Epithelial cell of prostate (primary cell): ENCODE measurements at regions not wholly inside any gene's neighbourhood (a gene's known extent, or its start where the extent isn't known, plus 50 kb on each side); places are given as distances from the start of the nearest gene placed in this dataset.
"Not testable (repeated sequence)": the region's sequence is repeated elsewhere in the genome, so short reads cannot be mapped to it uniquely, and the experiment has no call there.

Experiments used
- DNase-seq: peaks from one replicate; pipeline ENCODE4 v3.0.0-alpha.2; 2011; ENCODE audit warnings: low read depth, low spot score
- H3K27ac ChIP-seq: fragments of 450-650 bp; 2 replicates; pipeline ENCODE4 v1.5.1; 2017; ENCODE audit warnings: mild to moderate bottlenecking

DNA sequence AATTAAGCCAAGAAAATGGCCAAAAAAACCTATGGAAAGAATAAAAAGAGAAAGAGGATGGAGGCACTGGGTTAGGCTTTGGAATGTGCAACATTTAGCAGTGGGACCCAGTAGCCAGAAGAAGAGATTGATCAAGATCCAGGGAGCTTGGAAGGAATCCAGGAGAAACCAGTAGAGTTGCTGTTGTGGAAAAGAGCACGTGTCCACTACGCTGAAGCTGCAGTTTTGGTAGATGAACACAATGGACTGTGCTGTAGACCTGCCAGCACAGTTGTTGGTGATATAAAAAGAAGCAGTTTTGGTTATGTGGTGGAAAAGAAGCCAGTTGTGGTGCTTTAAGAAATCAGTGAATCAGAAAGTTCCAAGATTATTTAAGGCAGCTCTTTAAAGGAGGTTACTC, 802.2 kb upstream of the POM121L12 start:
- DNase-seq = no peak
- H3K27ac ChIP-seq = no peak overlapping the region

GRCh38 chr7:52211930-52212329, 823.5 kb upstream of the POM121L12 start:
- H3K27ac ChIP-seq = no peak overlapping the region
- DNase-seq = no peak

DNA sequence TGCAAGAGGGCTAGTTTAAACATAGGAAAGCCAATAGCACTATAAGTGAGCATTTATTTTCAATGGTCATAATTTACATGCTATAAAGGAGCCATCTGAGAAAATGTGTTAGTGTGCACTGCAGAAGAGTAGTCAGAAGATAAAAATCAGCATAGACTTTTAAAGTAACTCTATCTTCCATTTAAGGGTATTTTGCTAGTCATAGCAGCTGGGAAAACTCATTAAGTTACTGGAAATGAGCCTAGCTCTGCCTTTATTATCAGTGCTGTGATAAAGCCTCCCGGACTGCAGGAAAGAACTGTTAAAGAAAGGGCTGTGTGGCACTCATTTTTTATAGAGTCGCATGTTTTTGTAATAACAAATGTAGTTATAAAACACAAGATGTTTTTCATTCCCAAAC, 825.8 kb upstream of the POM121L12 start:
- no peak for DNase-seq
- H3K27ac ChIP-seq = no peak overlapping the region

- no peak for DNase-seq
Observed at GRCh38 chr7:52197221-52197620, 838.2 kb upstream of the POM121L12 start.

DNA sequence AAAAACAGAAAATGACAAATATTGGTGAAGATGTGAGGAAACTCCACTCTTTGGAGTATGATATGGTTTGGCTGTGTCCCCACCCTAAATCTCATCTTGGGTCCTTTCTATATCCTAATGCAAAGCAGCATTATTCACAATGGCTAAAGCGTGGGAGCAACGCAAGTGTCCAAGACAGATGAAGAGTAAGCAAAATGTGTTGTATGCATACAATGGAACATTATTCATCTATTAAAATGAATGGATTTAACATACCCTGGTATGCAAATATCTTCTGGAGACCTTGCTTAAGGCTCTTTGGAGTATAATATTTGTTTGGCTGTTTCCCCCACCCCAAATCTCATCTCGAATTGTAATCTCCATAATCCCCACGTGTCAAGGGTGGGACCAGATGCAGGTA, 839.8 kb upstream of the POM121L12 start:
- no peak for DNase-seq
- H3K27ac ChIP-seq = no peak overlapping the region

More at GRCh38 chr7:52197221-52197620, 838.2 kb upstream of the POM121L12 start:
- H3K27ac ChIP-seq = no peak overlapping the region

GRCh38 chr7:52189153-52189778, 846.2 kb upstream of the POM121L12 start:
- no peak overlapping the region for H3K27ac ChIP-seq
- DNase-seq = no peak

- H3K27ac ChIP-seq = no peak overlapping the region
- no peak for DNase-seq
Observed at GRCh38 chr7:52184006-52184703, 851.3 kb upstream of the POM121L12 start.

DNA sequence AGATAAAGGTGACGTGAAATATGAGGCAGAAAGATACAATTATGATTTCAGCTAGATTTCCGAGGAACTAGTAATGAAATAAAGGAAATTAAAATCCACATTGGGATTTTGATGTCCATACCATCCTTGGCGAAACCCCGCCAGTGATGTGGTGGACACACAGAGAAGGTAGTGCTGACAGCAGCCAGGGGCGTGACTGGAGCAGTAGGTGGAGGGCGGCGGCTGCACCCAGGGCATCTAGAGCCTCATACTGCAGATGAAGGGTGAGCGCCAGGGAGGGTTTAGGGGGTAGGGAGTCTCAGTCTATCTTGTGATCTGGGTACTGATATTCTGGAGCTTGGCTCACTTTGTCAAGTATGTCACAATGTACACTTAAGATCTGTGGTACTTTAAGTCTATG, 855.5 kb upstream of the POM121L12 start:
- no peak for DNase-seq
- H3K27ac ChIP-seq = no peak overlapping the region

GRCh38 chr7:52168085-52168484, 851.5 kb upstream of the COBL start:
- DNase-seq = no peak
- no peak overlapping the region for H3K27ac ChIP-seq

DNA sequence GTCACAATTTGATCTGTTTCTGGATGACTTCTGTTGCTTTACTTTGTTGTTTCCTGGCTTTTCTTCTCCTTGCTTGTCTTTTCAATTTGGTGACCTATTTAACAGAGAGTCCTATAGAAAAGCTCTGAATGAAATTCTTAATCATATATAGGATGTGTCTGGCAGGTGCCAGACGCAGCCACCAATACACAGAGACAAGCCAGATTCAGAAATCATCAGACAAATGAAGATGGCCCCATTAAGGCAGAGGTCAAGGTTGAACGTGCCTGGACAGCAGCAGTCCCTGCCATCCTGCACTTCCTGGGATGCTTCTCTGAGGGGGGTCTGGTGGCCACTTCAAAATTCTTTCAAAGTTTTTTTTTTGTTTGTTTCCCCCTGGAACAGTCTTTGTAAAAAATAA, 846.7 kb upstream of the COBL start:
- DNase-seq = no peak
- no peak overlapping the region for H3K27ac ChIP-seq

GRCh38 chr7:52161483-52161882, 844.9 kb upstream of the COBL start:
- DNase-seq = no peak
- no peak overlapping the region for H3K27ac ChIP-seq

DNA sequence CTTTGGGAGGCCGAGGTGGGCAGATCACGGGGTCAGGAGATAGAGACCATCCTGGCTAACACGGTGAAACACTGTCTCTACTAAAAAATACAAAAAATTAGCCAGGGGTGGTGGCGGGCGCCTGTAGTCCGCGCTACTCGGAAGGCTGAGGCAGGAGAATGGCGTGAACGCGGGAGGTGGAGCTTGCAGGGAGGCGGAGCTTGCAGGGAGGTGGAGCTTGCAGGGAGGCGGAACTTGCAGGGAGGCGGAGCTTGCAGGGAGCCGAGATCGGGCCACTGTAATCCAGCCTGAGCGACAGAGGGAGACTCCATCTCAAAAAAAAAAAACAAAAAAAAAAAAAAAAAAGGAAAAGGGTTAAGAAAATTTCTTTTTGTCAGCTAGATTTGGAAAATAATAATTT, 842.8 kb upstream of the COBL start:
- not testable (repeated sequence) for DNase-seq, H3K27ac ChIP-seq

DNA sequence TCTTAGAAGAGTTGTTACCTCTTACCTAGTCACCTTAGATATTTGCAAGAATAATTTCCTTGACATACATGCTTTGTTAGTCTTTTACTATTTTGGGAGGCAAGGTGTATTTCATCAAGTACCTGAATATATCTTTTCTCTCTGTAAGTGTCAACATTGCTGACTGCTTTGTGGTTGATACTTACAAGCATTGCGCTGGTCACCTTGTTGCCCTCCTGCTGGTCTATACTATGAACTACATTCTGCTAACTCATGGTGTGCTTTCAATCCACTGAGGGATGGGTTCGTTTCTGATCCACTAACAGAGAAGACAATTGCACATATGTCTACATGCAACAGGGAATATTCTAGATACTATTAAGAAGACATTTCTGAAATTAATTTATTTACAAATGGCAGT, 837.8 kb upstream of the COBL start:
- DNase-seq = no peak
- no peak overlapping the region for H3K27ac ChIP-seq

- DNase-seq = no peak
- no peak overlapping the region for H3K27ac ChIP-seq
Observed at GRCh38 chr7:52151559-52151958, 835.0 kb upstream of the COBL start.

DNA sequence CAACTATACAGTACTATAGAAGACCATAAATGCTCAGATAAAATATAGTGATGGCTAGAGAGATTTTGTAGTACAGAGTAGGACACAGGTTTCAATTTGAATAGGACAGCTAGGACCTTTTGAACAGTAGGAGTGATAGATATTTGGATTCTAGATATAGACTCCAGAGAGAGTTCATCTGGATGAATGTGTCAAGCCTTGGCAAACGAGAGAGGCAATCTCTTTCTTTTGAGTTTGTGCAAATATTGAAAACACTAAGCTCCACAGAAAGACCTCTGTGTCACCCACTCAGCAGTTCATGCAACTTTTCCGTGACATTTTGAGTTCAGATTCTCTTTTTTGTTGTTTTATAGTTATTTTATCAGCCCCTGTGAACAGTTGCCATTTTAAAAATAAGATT, 834.3 kb upstream of the COBL start:
- no peak for DNase-seq
- no peak overlapping the region for H3K27ac ChIP-seq

- DNase-seq = no peak
- no peak overlapping the region for H3K27ac ChIP-seq
Observed at GRCh38 chr7:52146871-52147634, 830.4 kb upstream of the COBL start.

DNA sequence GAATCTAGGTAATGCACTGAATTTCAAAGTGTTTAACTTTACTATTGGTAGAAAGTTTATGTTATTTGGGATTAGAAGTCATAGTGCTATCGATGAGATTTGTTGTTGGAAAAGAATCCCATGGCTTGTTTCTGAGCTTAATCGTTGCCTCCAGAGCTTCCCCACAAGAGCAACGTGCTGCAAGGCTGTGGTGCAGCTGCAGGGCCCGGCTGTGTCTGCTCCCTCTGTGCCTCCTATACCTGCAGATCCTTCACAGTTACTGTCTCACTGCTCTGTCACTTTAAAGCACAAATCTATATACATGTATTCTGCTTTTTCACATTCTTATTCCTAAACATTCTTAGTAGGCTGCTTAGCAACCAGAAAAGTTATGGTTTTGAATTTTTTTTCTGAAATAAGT, 826.6 kb upstream of the COBL start:
- no peak overlapping the region for H3K27ac ChIP-seq
- DNase-seq = no peak

- no peak for DNase-seq
- no peak overlapping the region for H3K27ac ChIP-seq
Observed at GRCh38 chr7:52140851-52141250, 824.2 kb upstream of the COBL start.

GRCh38 chr7:52135403-52135802, 818.8 kb upstream of the COBL start:
- DNase-seq = no peak
- H3K27ac ChIP-seq = no peak overlapping the region

DNA sequence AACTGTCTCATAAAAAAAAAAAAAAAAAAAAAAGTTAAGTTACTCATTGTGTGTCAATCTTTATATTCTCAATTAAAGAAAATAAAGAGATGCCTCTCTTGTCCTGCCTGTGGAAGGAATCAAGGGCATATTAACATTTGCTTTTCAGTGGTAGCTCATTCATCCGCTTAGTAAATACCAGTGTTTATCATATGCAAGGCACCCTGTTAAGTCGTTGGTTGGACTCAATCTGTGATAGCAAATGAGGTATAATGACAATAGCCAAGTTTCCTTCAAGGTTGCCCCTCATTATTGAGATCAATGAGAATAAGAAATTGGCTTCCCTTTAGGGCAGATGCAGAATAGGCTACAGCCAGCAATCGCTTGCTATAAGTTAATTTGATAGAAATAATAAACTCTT, 812.7 kb upstream of the COBL start:
- DNase-seq = no peak
- H3K27ac ChIP-seq = no peak overlapping the region

DNA sequence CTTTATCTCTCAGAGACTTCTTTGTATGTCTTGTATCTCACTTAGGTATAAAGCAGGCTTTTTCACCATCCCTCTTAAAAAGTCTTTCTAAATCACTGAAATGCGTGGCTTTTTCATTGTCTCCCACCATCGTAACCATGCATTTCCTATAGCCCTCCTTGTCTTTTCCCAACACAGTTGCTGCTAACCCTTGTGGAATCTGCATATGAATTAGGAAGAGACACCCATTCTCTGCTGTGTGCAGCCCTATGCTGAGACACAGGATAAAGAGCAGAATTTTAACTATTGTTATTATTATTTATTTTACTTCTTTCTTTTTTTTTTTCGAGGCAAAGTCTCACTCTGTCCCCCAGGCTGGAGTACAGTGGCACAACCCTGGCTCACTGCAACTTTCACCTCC, 804.3 kb upstream of the COBL start:
- no peak overlapping the region for H3K27ac ChIP-seq
- no peak for DNase-seq
